Sciatic nerve (tissue), 2 donors: ENCODE measurements at regions not wholly inside any gene's neighbourhood (a gene's known extent, or its start where the extent isn't known, plus 50 kb on each side); places are given as distances from the start of the nearest gene placed in this dataset.

Experiments
- ATAC-seq: fragments of 200-7000 bp; cut with Tn5 transposase; one replicate; pipeline ENCODE4 v1.9.1; 2020; ENCODE audit warnings: mild to moderate bottlenecking, moderate library complexity
- DNase-seq: peaks from one replicate; pipeline ENCODE4 v3.0.0-alpha.2; 2020; ENCODE audit warnings: low spot score
- intact Hi-C: fragments of 100-400 bp; cut with DNase I; formaldehyde crosslinking; loops from one replicate; pipeline ENCODE4 v1.14.2; 2022
- donor health status: DM: no; HTN: no; CAD: no.
- donor health status: DM: no; HTN: no; CAD: no.

GRCh38 chr2:36087344-36087743, 268.2 kb upstream of the CRIM1 start:
- intact Hi-C loops, result no loop called here
- no peak for DNase-seq
- ATAC-seq, result no peak

DNA sequence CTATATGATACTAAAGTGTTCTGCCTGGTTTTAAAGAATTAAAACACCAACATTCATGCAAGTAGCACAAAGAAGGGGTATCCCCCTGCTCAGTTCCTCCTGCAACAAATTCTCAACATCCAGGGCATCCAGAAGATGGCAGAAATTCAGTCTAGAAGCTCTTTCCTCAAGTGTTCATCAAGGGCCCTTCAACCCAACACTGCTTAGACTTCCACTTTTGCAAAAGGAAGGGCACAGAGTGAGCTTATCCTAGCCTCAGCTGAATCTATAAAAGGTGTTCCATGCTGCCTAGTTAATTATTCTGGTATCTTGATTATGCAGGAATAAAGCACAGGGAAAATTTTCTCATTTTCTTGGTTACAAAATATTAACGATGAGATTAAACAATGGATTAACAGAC, 275.8 kb upstream of the CRIM1 start:
- no peak for ATAC-seq
- no peak for DNase-seq
- intact Hi-C loops, result no loop called here

DNA sequence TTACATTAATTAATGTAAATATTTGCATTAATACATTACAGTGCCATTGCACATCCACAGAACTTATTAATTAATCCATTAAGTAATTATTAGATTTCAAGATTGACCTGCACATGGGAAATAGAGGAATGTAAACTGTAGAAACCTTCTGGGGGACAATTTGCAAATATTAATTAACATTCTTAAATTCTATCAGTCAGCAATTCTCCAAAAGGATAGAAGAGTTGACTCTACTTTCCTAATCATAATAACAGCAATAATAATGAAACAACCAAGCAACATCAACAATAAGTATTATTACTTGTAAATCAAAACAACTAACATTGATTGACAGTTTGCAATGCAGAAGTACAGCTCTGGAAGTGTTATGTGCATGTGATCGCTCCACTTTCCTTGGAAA, 281.6 kb upstream of the CRIM1 start:
- intact Hi-C loops, result no loop called here
- ATAC-seq, result no peak
- no peak for DNase-seq

- intact Hi-C loops, result no loop called here
- DNase-seq, result no peak
Measured at GRCh38 chr2:36071698-36072097, 283.9 kb upstream of the CRIM1 start.

DNA sequence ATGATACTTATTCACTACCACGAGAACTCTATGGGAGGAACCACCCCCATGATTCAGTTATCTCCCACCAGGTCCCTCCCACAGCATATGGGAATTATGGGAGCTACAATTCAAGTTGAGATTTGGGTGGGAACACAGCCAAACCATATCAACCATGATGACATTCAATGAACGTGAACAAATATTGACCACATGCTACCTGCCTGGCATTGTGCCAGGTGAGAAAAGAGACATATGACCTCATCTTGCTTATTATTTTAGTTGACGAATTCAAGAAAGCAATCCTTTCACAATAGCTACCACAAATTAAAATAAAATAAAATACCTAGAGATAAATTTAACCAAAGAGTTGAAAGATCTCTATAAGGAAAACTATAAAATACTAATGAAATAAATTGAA, 286.5 kb upstream of the CRIM1 start:
- ATAC-seq (no peak), DNase-seq (no peak)
- intact Hi-C loops, result no loop called here

More at GRCh38 chr2:36071698-36072097, 283.9 kb upstream of the CRIM1 start:
- no peak for ATAC-seq

- DNase-seq (no peak), ATAC-seq (no peak)
- intact Hi-C loops, result no loop called here
Measured at GRCh38 chr2:36068086-36068485, 287.5 kb upstream of the CRIM1 start.

DNA sequence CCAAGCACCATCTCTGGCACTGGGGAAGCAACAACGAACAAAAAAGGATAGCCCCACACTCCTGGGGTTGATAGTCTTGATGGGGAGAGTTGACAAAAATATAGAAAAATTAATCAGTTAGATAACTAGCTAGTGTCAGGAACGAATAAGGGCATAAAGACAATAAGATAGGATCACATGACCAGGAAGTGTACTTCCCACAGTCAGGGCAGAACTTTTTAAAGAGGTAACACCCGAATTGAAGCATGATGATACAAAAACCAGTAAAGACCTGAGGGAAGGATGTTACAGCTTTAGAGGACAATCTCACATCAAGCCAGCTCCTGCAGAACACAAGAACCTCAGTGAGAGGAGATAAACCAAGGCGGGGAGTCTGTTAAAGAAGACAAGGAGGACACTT, 295.4 kb upstream of the CRIM1 start:
- intact Hi-C loops, result no loop called here
- no peak for ATAC-seq

GRCh38 chr2:36059691-36060090, 295.9 kb upstream of the CRIM1 start:
- DNase-seq, result no peak

More for the DNA sequence above, 295.4 kb upstream of the CRIM1 start:
- no peak for DNase-seq

GRCh38 chr2:36058953-36059352, 296.6 kb upstream of the CRIM1 start:
- ATAC-seq (peak; percentile 53), DNase-seq (no peak)
- intact Hi-C loops, result no loop called here

More at GRCh38 chr2:36059691-36060090, 295.9 kb upstream of the CRIM1 start:
- intact Hi-C loops, result no loop called here
- ATAC-seq, result peak; percentile 20

GRCh38 chr2:36058076-36058475, 297.5 kb upstream of the CRIM1 start:
- ATAC-seq (no peak), DNase-seq (no peak)
- intact Hi-C loops, result no loop called here

GRCh38 chr2:36052819-36053218, 302.8 kb upstream of the CRIM1 start:
- ATAC-seq (no peak), DNase-seq (no peak)
- intact Hi-C loops, result no loop called here

- no peak for DNase-seq
- no peak for ATAC-seq
- intact Hi-C loops, result no loop called here
Measured at GRCh38 chr2:36044411-36044810, 311.2 kb upstream of the CRIM1 start.

GRCh38 chr2:36035137-36035536, 320.4 kb upstream of the CRIM1 start:
- intact Hi-C loops, result no loop called here
- DNase-seq, result no peak
- ATAC-seq, result no peak

DNA sequence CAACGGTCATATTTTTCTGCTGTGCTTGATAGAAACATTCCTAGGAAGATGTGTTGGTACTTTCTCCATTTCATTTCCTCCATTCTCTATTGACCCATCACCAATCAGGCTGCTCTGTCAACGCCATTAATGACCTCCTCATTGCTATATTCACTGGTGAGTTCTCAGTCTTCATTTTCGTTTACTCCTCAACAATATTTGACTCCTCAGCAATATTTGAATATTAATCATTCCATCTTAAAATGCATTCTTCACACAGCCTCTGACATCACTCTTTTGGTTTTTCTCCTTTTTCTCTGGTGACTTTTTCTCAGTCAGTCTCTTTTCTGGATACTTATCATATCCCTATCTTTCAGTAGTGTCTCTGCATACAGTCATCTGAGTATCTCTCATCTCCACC, 323.5 kb upstream of the CRIM1 start:
- DNase-seq (no peak), ATAC-seq (no peak)
- intact Hi-C loops, result no loop called here

DNA sequence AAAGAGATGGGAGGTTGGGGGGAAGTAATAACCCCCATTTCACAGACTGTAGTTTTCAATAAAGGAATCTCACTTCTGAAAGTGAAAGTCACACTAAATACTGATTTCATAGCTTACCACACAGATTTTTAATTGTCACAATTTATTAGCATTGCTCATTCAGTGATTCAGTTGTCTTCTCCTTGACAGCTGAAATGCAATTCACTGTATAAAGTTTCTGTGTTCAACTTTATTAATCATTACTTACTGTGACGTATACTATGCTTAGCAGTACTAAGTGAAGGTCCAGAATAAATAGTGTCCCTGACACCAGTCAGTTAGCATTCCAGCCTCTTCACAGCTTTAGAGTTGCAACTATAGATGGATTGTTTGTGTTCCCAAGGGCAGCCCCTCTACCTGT, 324.1 kb upstream of the CRIM1 start:
- ATAC-seq (no peak), DNase-seq (no peak)
- intact Hi-C loops, result no loop called here

DNA sequence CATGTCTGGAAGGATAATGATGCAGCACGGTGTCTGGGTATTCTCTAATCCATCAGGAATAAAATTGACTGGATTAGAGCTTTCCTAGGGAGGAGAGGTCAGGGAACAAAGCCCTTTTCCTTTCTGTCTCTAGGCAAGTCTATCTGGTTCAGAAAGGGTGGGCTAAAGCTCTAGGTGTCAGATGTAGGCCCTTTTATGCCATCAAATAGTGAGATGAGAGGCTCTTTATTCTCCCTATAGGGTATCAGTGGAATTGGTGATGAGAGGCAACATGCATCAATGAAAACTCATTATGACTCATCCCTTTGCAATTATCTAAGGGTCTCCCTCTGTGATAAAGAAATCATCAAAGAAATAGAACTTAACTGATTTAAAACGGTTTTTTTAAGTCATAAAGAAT, 328.0 kb upstream of the CRIM1 start:
- intact Hi-C loops, result no loop called here
- no peak for DNase-seq
- ATAC-seq, result no peak

GRCh38 chr2:36013064-36013463, 342.5 kb upstream of the CRIM1 start:
- no peak for DNase-seq
- intact Hi-C loops, result no loop called here
- no peak for ATAC-seq

- intact Hi-C loops, result no loop called here
- no peak for ATAC-seq
Measured at GRCh38 chr2:36006444-36006843, 349.1 kb upstream of the CRIM1 start.

DNA sequence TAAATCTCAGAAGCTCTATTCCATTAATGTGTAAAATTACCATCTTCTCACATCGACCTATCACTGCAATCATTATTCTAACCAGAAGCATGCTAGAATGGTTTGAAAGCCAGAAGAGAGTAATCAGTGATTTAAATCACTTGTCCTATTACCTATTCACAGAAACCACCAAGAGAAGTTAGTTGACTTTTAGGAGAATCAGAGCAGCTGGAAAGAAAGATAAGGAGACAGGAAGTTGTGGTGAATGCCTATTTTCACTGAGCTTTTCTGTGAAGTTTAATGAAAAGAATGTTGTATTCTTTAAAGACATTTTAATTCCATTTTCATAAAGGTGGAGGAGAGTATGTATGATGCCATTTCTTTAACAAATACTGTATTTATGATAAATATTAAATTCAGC, 352.6 kb upstream of the CRIM1 start:
- ATAC-seq, result no peak
- intact Hi-C loops, result no loop called here
- no peak for DNase-seq

More at GRCh38 chr2:36006444-36006843, 349.1 kb upstream of the CRIM1 start:
- DNase-seq, result no peak

- DNase-seq, result no peak
- ATAC-seq, result no peak
- intact Hi-C loops, result no loop called here
Measured at GRCh38 chr2:35997488-35997887, 358.1 kb upstream of the CRIM1 start.

DNA sequence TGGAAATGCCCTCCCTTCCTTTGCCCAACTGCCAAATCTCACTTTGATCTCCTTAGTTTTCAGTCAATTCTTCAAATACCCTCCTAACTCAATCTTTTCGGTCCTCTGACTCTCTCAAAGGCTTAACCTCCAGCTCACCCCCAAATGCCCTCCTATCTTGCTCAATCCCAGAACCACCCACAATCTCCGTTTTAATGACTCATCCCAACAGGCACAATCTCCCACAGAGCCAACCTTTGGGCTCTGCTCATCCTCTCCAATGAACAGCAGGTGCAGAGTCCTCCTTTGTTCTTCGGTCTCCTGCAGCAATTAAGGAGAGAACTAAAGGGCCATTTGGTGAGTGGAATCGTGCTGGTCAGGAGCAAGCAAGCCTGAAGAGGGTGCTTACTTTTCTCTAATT, 366.1 kb upstream of the CRIM1 start:
- intact Hi-C loops, result no loop called here
- DNase-seq (no peak), ATAC-seq (no peak)

DNA sequence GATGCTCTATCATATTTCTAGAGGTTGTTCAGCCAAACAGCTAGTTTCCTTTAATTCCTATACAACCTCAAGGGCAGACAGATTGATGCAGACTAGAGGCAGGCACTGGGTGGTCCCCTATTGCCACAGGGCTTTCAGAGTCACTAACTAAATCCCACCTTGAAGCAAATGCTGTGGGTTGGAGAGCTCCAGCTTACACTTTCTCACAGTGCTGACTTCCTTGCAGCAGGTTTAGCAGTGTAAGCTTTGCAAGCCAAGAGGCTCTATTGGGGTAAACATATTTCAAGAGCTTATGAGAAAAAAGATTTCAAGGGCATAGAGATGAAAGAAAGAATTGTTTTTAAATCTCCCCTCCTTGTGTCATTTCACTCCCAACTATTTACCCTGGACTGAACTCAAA, 366.5 kb upstream of the CRIM1 start:
- ATAC-seq (no peak), DNase-seq (no peak)
- intact Hi-C loops, result no loop called here
